Uterus (tissue), 3 donors: ENCODE measurements at regions not wholly inside any gene's neighbourhood (a gene's known extent, or its start where the extent isn't known, plus 50 kb on each side); places are given as distances from the start of the nearest gene placed in this dataset.
"Not testable (repeated sequence)": the region's sequence is repeated elsewhere in the genome, so short reads cannot be mapped to it uniquely, and the experiment has no call there.

ENCODE experiments used
- DNase-seq, 2 donors: peaks; one replicate each; pipeline ENCODE4 v3.0.0-alpha.2; 2019 to 2020
- H3K27ac ChIP-seq, 2 donors: fragments of 200-600 bp; sonication (generic); 1 replicate in 1 of 2; 2 replicates in 1 of 2; pipeline ENCODE4 v1.5.1; 2016 to 2018
- H3K27me3 ChIP-seq, 2 donors: fragments of 200-600 bp; sonication (generic); one replicate each; pipeline ENCODE4 v1.5.1; 2018 to 2019; ENCODE audit warnings: control low read depth in 1 of 2
- H3K36me3 ChIP-seq, 2 donors: fragments of 200-600 bp; sonication (generic); one replicate each; pipeline ENCODE4 v1.5.1; 2019; ENCODE audit warnings: control low read depth in 1 of 2
- H3K4me1 ChIP-seq, 2 donors: fragments of 200-600 bp; sonication (generic); one replicate each; pipeline ENCODE4 v1.5.1; 2018 to 2019; ENCODE audit warnings: control low read depth in 1 of 2
- H3K4me3 ChIP-seq, 2 donors: fragments of 200-600 bp; sonication (generic); 1 replicate in 1 of 2; 2 replicates in 1 of 2; pipeline ENCODE4 v1.5.1; 2018 to 2019; ENCODE audit warnings: mild to moderate bottlenecking in 1 of 2
- H3K9me3 ChIP-seq, 2 donors: fragments of 200-600 bp; sonication (generic); one replicate each; pipeline ENCODE4 v1.5.1; 2019; ENCODE audit warnings: control low read depth in 1 of 2
- CTCF ChIP-seq, 4 experiments: fragments of 200-600 bp in 2 of 4; fragments of 450-650 bp in 2 of 4; sonication (generic) in 2 of 4; IDR thresholded peaks; one replicate each; pipeline ENCODE4 v1.5.1; 2016 to 2019; ENCODE audit warnings: antibody characterized with exemption in 4 of 4, mild to moderate bottlenecking in 2 of 4, moderate library complexity in 1 of 4
- POLR2A ChIP-seq, 2 donors: fragments of 450-650 bp; IDR thresholded peaks; one replicate each; pipeline ENCODE4 v1.6.1; 2016; ENCODE audit warnings: antibody characterized with exemption in 2 of 2, mild to moderate bottlenecking in 1 of 2, moderate library complexity in 1 of 2
- intact Hi-C: fragments of 100-400 bp; cut with DNase I; formaldehyde crosslinking; loops from one replicate; pipeline ENCODE4 v1.15.1; 2023; ENCODE audit warnings: low total_unique reads
- donor health status: DM: yes; HTN: yes; CAD: no.

GRCh38 chr17:13104576-13104975 lies 86.7 kb upstream of the ELAC2 start:
- H3K36me3 ChIP-seq: no peaks in the 10 kb centered on the region
- DNase-seq: no peak
- H3K27me3 ChIP-seq: no peaks in the 10 kb centered on the region
- no peak overlapping the region for H3K4me3 ChIP-seq
- H3K27ac ChIP-seq: no peak overlapping the region
- H3K9me3 ChIP-seq: no peaks in the 10 kb centered on the region
- H3K4me1 ChIP-seq: no peaks in the 10 kb centered on the region
- intact Hi-C loops: no loop called here
- TF ChIP-seq POLR2A (IDR thresholded peaks at IDR 0.05): no peak
- TF ChIP-seq CTCF (IDR thresholded peaks at IDR 0.05): no peak

- H3K4me3 ChIP-seq: no peak overlapping the region
- H3K4me1 ChIP-seq: no peaks in the 10 kb centered on the region
- H3K27me3 ChIP-seq: no peaks in the 10 kb centered on the region
- TF ChIP-seq CTCF (IDR thresholded peaks at IDR 0.05) (no peak), POLR2A (IDR thresholded peaks at IDR 0.05) (no peak)
- DNase-seq: no peak
- H3K36me3 ChIP-seq: no peaks in the 10 kb centered on the region
- no peaks in the 10 kb centered on the region for H3K9me3 ChIP-seq
- intact Hi-C loops: no loop called here
- H3K27ac ChIP-seq: no peak overlapping the region
Measured at GRCh38 chr17:13102477-13102876, 84.7 kb upstream of the ELAC2 start.

- no peaks in the 10 kb centered on the region for H3K36me3 ChIP-seq
- no peak for DNase-seq
- H3K4me3 ChIP-seq: no peak overlapping the region
- H3K27ac ChIP-seq: no peak overlapping the region
- H3K27me3 ChIP-seq: no peaks in the 10 kb centered on the region
- intact Hi-C loops: no loop called here
- TF ChIP-seq POLR2A (IDR thresholded peaks at IDR 0.05) (no peak), CTCF (IDR thresholded peaks at IDR 0.05) (no peak)
- no peaks in the 10 kb centered on the region for H3K4me1 ChIP-seq
- H3K9me3 ChIP-seq: no peaks in the 10 kb centered on the region
Measured at GRCh38 chr17:13099926-13100325, 82.1 kb upstream of the ELAC2 start.

GRCh38 chr17:13099089-13099735 lies 81.4 kb upstream of the ELAC2 start:
- Histone ChIP-seq H3K9me3 (no peaks in the 10 kb centered on the region), H3K27me3 (no peaks in the 10 kb centered on the region), H3K36me3 (no peaks in the 10 kb centered on the region), H3K4me1 (no peaks in the 10 kb centered on the region), H3K27ac (no peak overlapping the region), H3K4me3 (no peak overlapping the region)
- intact Hi-C loops: no loop called here
- no peak for DNase-seq
- TF ChIP-seq POLR2A (IDR thresholded peaks at IDR 0.05): no peak
- TF ChIP-seq CTCF (IDR thresholded peaks at IDR 0.05): no peak

GRCh38 chr17:13096291-13096690 lies 78.5 kb upstream of the ELAC2 start:
- Histone ChIP-seq H3K4me1 (no peaks in the 10 kb centered on the region), H3K27ac (no peak overlapping the region), H3K36me3 (no peaks in the 10 kb centered on the region), H3K27me3 (no peaks in the 10 kb centered on the region), H3K4me3 (no peak overlapping the region), H3K9me3 (no peaks in the 10 kb centered on the region)
- no peak for DNase-seq
- intact Hi-C loops: no loop called here
- TF ChIP-seq CTCF (IDR thresholded peaks at IDR 0.05) (no peak), POLR2A (IDR thresholded peaks at IDR 0.05) (no peak)

- H3K9me3 ChIP-seq, intact Hi-C loops, H3K4me1 ChIP-seq, H3K36me3 ChIP-seq, DNase-seq, H3K27ac ChIP-seq, H3K4me3 ChIP-seq, H3K27me3 ChIP-seq: not testable (repeated sequence)
Measured at GRCh38 chr17:13092010-13092409, 74.2 kb upstream of the ELAC2 start.
